ENCODE measurements at regions not wholly inside any gene's neighbourhood (a gene's known extent, or its start where the extent isn't known, plus 50 kb on each side); places are given as distances from the start of the nearest gene placed in this dataset.

GRCh38 chr5:164553851-164554250 lies 1048.4 kb downstream of the MAT2B start:
- DNase-seq = no peak

DNA sequence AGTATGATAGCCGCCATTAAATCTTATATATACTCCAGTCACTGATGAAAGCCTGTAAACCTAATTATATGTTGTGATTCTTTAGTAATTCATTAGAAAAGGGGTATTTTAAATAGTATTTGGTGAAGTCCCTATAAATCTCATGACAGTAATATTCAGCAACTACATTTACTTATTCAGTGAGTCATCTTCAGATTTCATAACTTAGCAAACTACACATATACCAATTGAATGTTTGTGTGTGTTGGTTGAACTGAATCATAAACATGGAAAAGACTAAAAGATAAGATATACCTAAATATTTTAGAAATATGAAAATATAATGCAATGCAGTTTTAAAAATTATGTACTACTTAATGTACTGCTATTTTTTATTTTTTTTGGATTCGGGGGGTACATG lies 1050.4 kb downstream of the MAT2B start:
- DNase-seq = no peak

- no peak for DNase-seq
These were observed 1054.8 kb downstream of the MAT2B start for GRCh38 chr5:164560216-164560615.

DNA sequence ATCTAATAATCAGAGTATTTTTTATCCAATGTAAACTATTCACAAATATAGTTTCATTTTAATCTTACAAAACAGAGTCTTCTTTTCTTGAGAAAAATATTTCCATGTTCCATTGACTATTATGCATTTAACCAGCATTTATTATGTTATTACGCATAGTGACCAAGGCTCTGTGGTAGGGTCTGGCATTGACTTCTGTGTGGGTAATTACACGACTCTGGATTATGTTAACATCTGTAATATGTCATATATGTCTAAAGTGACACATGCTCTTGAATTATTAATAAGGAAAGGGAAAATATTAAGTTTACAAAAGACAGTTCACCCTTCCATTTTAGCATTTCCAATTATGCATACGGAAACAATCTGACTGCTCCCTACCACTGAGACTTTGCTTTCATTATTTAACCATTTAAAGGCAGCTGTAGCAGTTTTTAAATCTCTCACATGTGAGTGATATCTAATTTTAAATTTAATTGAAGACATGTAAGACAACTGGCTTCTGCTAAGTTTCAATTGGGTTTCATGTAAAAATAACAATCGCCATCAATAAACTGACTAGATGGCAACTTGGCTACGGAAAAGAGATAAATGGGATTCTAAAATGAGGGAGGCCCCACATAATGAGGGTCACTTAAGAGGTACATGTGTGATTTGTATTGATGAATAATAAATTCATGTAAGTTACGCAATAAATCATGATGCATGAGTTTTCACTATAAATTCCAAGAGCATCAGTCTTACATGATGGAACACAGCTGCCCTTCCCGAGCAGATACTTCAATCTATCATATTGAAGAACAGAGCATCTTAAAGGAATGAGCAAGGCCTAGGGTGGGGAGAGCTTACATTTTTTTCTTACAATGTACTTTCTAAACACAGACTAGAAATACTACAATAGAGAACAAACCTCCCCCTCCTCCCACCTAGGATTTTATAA lies 1056.8 kb downstream of the MAT2B start:
- DNase-seq = no peak

GRCh38 chr5:164563370-164563769 lies 1058.0 kb downstream of the MAT2B start:
- DNase-seq = no peak

GRCh38 chr5:164573397-164573796 lies 1068.0 kb downstream of the MAT2B start:
- DNase-seq = no peak

GRCh38 chr5:164577201-164577600 lies 1071.8 kb downstream of the MAT2B start:
- no peak for DNase-seq

DNA sequence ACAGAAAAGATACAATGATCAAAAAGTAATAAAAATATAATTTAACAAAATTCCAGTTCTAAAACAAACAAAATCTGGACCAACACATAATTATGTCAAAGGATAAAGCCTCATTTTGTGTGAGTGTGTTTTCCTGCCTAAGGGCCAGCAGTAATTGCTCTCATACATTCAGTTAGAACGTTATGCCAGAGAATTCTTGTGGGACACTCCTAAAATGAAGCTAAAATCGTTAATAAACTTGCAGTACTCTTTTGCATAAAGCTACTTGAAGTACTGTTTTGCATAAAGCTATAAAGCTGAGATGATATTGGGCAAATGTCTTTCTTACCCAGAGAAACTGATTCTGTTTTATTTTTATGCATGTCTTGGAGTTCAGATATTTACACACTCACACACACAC lies 1072.3 kb downstream of the MAT2B start:
- DNase-seq = no peak

GRCh38 chr5:164578401-164578800 lies 1073.0 kb downstream of the MAT2B start:
- no peak for DNase-seq

DNA sequence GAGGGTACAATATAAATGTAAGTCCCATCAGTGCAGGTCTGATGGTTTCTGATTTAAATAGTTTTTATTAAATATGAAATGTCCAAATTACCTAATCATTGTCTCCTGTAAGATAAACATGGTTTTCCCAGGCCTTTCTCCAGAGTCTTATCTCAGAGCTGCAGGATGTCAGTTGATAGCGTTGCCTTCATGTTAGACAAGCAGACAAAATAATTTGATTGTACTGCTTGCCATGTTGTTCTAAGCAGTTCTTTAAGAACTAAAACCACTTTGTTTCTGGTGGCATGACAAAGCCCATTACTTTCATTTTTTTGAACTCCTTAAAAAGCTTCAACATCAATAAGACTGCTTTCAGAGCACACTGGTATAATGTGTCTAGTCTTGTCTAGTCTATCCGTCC lies 1073.5 kb downstream of the MAT2B start:
- no peak for DNase-seq

DNA sequence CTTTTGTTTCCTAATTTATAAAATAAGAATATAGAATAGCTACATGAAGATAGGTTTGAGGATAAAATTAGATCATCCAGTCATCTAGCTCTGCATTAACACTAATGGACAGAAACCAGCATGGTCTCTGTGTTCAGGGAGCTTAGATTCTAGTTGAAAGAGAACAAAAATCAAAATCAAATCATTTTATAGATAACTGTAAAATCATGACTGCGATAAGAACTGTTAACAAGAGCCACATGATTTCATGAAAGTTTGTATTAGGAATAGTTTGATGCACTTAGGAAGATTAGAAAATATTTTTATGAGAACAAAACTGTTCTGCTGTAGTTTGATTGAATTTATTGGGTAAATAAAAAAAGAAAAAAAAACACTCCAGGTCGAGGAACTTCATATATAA lies 1074.7 kb downstream of the MAT2B start:
- DNase-seq = no peak

DNA sequence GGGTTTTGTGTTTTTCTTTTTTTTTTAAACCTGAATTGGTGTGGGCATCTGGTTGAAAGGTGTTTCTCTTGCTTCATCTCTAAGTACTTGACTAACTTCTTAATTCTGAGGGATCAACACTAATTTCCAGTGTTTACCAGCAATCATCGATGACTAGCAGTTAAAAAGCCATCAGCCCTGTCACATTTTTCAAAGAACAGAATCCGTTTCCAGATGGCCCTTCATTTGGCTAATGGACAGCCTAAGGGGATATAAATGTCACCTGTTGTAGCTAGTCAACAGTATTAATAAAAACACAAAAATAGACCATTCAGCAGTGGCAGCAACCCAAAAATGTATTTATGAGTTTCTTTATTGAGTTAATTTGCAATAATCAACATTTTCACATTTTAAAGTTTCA lies 1076.5 kb downstream of the MAT2B start:
- no peak for DNase-seq

DNA sequence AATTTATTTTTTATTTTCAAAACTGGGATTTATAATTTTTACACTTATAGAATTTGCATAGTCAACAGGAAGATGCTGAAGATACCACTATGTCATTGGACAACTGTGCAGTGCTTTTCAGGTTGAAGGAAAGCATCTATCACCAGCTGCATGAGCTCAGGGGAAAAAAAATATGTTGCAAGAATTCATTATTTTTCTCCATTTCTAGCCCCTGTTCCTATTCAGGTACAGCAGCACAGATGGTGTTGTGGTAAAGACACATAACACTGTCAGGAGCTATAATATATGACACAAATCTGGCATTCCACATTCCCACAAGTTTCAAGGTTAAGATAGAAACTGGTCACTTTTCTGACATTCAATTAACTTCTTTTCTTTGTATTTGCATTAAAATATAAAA lies 1088.6 kb downstream of the MAT2B start:
- no peak for DNase-seq

DNA sequence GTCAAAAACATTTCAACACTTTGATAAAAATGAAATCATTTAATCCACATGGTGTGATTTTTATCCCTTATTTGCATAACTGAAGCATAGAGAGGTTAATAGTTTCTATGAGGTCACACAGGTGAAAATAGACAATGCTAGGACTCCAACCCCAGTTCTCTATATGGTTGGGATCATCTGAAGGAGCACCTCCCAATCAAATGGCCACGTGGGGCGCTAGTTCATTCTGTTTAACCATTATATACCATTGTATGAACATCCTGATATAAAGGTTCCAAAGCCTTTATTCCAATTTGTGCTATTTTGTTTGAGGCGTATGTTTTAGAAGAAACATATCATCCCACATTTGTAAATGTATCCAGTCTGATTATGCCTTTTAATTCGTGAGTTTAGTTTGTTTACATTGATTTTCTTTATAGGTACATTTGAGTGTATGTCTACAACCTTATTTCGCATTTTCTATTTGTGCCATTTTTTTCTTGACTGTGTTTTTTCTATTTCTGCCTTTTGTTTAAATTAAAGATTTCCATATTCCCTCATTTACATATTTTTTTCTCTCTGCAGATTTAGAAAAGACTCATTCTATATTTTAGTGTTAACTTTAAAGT lies 1092.0 kb downstream of the MAT2B start:
- DNase-seq = no peak

DNA sequence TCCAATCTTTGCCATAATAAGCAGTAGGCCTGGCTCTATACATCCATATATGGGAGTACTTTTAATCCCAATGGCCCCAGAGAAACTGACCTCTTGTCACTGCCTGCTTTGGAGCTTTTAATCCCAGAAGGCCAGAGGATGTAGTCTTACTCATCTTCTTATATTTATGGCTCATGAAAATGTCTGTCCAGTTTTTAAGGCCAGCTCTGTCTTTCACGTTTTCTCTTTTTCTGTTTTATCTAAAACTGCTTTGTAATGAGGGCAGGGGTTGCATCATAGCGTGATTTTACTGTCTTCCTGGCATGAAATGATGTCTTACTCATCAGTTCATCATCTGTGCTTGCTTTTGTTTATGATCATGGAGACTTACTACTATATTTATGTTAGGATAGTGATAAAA lies 1094.9 kb downstream of the MAT2B start:
- DNase-seq = no peak

DNA sequence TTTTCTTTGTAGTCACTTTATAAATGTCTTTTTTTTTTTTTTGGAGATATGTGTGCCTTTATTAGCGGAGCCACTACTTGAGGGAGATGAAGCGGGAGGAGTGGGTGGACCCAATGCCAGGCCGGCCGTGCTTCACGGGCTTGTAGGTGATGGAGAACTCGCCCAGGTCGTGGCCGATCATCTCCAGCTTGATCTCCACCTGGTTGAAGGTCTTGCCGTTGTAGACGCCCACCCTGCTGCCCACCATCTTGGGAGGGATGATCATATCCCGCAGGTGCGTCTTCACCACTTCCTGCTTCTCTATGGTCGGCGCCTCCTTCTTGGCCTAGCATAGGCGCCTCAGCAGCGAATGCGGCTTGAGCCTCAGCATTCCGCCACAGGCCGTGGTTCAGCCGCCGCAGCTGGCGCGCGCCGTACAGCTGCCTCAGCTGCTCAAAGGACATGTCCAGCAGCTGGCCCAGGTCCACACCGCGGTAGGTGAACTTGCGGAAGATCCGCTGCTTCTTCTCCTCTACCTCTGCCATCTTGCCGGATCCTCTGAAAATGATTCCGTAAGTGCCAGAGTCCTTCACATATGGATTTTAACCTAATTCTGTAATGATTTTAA lies 1095.6 kb downstream of the MAT2B start:
- DNase-seq = no peak

- DNase-seq = no peak
These were observed 1103.1 kb downstream of the MAT2B start for GRCh38 chr5:164608507-164608906.

- no peak for DNase-seq
These were observed 1105.0 kb downstream of the MAT2B start for GRCh38 chr5:164610374-164610773.

- no peak for DNase-seq
These were observed 1109.3 kb downstream of the MAT2B start for GRCh38 chr5:164614707-164615106.

DNA sequence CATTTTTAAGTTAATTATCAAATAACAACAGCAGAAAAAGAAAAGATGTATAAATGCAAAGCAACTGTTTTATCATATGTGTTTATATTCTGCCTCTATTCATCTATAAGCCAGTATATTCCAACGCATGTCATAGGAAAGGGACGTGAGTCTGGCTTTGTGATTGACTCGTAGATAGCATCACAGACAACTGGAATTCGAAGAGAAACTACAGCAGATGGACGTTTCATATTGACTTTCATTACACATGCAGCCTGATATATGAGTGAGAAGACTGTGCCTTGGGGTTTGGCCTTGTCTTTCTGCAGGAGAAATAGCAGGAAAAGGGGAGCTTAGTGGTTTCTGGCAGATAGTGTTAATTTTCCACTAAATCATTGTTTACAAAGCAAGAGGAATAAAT lies 1111.9 kb downstream of the MAT2B start:
- DNase-seq = no peak

- no peak for DNase-seq
These were observed 1121.6 kb downstream of the MAT2B start for GRCh38 chr5:164627021-164627420.

- no peak for DNase-seq
These were observed 1131.0 kb downstream of the MAT2B start for GRCh38 chr5:164636456-164636855.

DNA sequence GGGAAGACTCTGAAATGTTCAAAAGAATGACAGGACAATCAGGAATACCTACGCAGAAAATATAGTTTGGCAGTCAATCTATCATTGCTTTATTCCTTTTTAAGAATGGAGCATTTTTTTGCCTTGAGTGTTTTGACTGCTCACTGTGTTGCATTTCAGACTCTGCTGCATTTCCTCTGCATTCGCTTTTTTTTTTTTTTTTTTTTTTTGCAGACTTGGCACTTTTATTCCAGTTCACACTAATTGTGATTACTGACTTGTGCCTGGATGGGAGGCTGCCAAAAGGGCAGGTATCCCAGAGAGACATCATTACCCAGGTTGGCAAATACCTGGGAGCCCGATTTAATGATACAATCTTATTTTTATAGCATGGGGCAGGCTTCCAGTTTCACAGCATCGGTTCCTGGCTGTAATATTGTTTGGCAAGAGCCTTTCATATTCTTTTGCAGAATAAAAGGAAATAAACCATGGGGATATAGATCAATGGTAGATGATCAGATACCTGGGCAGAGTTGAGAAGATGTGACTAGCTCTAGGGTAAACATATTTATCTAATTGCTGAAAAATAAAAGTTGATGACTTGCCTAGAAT lies 1132.6 kb downstream of the MAT2B start:
- DNase-seq = no peak

DNA sequence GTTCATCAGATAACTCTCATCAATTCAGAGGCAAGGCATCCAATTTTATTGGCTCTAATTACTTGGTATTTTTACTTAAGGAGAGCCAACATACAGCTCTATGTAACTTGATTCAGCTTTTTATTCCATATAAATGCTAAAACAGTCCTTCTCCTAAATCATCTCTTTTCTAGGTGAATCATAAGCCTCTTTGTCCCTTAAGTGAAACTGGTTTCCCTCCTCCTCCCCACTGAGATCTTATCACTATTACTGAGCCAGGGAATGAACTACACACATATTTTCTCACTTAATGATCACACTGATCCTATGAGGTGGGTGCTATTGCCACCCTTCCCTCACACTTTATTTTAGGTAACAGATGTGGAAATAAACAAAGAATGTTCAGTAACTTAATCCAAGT lies 1143.8 kb downstream of the MAT2B start:
- no peak for DNase-seq

All from right hindlimb (tissue), 1 donor.